Esophagus squamous epithelium (tissue), 5 donors: ENCODE measurements at regions not wholly inside any gene's neighbourhood (a gene's known extent, or its start where the extent isn't known, plus 50 kb on each side); places are given as distances from the start of the nearest gene placed in this dataset.
A peak's percentile ranks its signal among the peaks of the same experiment; 100 is the strongest.

Experiments used
- DNase-seq: peaks from one replicate; lab custom pipeline; 2025; lab: John Stamatoyannopoulos, UW
- H3K27ac ChIP-seq, 4 donors: fragments of 200-600 bp; sonication (generic); one replicate each; pipeline ENCODE4 v1.5.1; 2016 to 2019; ENCODE audit warnings: mild to moderate bottlenecking in 1 of 4
- H3K27me3 ChIP-seq, 4 donors: fragments of 200-600 bp; sonication (generic); 1 replicate in 3 of 4; 2 replicates in 1 of 4; pipeline versions ENCODE4 v1.5.1 to v1.6.0; 2017 to 2021; ENCODE audit warnings: antibody characterized with exemption in 1 of 4
- H3K36me3 ChIP-seq, 3 donors: fragments of 200-600 bp; sonication (generic); one replicate each; pipeline ENCODE4 v1.5.1; 2016 to 2019
- H3K4me1 ChIP-seq, 3 donors: fragments of 200-600 bp; sonication (generic); one replicate each; pipeline ENCODE4 v1.5.1; 2017 to 2019
- H3K4me3 ChIP-seq, 4 donors: fragments of 200-600 bp; sonication (generic); 1 replicate in 3 of 4; 2 replicates in 1 of 4; pipeline ENCODE4 v1.5.1; 2016 to 2019; ENCODE audit warnings: mild to moderate bottlenecking in 2 of 4, moderate library complexity in 1 of 4
- H3K9me3 ChIP-seq, 3 donors: fragments of 200-600 bp; sonication (generic); one replicate each; pipeline ENCODE4 v1.5.1; 2016 to 2019
- POLR2A ChIP-seq, 4 donors: fragments of 450-650 bp; IDR thresholded peaks; one replicate each; pipeline ENCODE4 v1.6.1; 2017; ENCODE audit warnings: antibody characterized with exemption in 4 of 4, mild to moderate bottlenecking in 4 of 4, moderate library complexity in 3 of 4
- WGBS, 2 donors: methylation state at CpG; one replicate each; pipeline ENCODE4 v1.1.5; 2018; 5-methylcytosine and 5-hydroxymethylcytosine counted together
- intact Hi-C: fragments of 100-400 bp; cut with DNase I; formaldehyde crosslinking; loops from one replicate; pipeline ENCODE4 v1.15.0; 2022
- TF ChIP-seq, protein P1 (sequence below), 6 experiments: fragments of 450-650 bp in 4 of 6; fragments of 200-600 bp in 2 of 6; sonication (generic) in 2 of 6; IDR thresholded peaks; one replicate each; pipeline ENCODE4 v1.5.1; 2016 to 2019; ENCODE audit warnings: antibody characterized with exemption in 6 of 6, mild to moderate bottlenecking in 4 of 6, moderate library complexity in 4 of 6
- donor health status: DM: yes; HTN: yes; CAD: no.

DNA sequence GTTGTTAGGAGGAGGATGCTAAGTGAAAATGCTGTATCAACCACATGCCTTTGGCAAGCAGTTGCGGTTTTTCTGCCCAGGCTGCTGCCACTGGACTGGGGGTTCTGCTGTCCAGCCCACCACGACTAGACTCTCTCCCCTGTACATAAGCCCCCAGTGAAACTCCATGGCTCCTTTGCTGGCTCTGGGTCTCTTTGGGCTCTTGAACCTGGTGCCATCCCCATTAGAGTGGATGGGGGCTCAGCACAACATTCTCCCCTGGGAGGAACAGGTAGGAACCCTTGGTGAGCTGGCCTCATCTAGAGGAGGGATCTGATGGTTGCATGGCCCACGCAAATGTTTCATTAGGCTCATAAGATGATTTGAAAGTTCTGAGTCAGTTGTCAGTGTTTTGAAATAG is 204.8 kb upstream of the KCNG1 start:
- TF ChIP-seq, protein P1, sequence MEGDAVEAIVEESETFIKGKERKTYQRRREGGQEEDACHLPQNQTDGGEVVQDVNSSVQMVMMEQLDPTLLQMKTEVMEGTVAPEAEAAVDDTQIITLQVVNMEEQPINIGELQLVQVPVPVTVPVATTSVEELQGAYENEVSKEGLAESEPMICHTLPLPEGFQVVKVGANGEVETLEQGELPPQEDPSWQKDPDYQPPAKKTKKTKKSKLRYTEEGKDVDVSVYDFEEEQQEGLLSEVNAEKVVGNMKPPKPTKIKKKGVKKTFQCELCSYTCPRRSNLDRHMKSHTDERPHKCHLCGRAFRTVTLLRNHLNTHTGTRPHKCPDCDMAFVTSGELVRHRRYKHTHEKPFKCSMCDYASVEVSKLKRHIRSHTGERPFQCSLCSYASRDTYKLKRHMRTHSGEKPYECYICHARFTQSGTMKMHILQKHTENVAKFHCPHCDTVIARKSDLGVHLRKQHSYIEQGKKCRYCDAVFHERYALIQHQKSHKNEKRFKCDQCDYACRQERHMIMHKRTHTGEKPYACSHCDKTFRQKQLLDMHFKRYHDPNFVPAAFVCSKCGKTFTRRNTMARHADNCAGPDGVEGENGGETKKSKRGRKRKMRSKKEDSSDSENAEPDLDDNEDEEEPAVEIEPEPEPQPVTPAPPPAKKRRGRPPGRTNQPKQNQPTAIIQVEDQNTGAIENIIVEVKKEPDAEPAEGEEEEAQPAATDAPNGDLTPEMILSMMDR (IDR thresholded peaks at IDR 0.05) = no peak
- no peak for TF ChIP-seq POLR2A (IDR thresholded peaks at IDR 0.05)
- no peak overlapping the region for H3K27ac ChIP-seq
- no peaks in the 10 kb centered on the region for H3K36me3 ChIP-seq
- no peak for DNase-seq
- H3K27me3 ChIP-seq = peaks cover 0 to 20% (median 0%) of the 10 kb centered on the region in 4 donors
- intact Hi-C loops = loop anchor here (10.0 kb wide), 1 partner anchor 77 kb away; no protein-coding TSS in a partner anchor
- no peak overlapping the region for H3K4me3 ChIP-seq
- H3K4me1 ChIP-seq = no peaks in the 10 kb centered on the region
- 79 to 84% methylated on average over 2 to 3 of the region's 3 CpGs for WGBS, 2 donors
- no peaks in the 10 kb centered on the region for H3K9me3 ChIP-seq

DNA sequence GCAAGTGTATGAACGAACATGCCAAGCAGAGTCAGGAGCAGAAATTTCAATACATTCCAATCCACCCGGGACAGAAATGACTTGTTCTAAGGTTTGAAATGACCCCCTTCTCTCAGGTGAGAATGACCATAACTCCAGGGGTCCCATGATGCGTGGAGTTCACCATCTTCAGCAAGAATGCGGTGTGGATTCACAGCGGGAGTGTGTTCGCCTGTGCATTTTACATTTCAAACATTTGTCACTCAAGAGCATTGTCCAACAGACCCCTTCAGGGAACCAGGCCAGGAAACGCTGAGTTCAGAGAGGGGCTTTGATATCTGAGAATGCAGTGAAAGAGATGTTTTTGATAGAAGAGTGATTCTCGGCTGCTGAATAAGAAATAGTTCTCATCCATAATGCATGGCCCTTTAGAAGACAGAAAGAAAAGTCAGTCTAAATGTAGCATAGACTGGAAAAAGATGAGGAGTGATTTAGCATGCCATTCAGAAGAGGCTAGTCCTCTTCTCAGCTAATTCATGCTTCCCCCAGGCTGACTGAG is 200.3 kb upstream of the KCNG1 start:
- intact Hi-C loops = loop anchor here (10.0 kb wide), 1 partner anchor 82 kb away; no protein-coding TSS in a partner anchor
- H3K4me1 ChIP-seq = peaks cover 0 to 18% (median 3%) of the 10 kb centered on the region in 3 donors
- H3K9me3 ChIP-seq = no peaks in the 10 kb centered on the region
- TF ChIP-seq POLR2A (IDR thresholded peaks at IDR 0.05) = no peak
- TF ChIP-seq, protein P1 (IDR thresholded peaks at IDR 0.05) = no peak
- no peak overlapping the region for H3K27ac ChIP-seq
- 34 to 65% methylated on average over 5 to 8 of the region's 8 CpGs for WGBS, 2 donors
- H3K4me3 ChIP-seq = no peak overlapping the region
- H3K27me3 ChIP-seq = peaks cover 0 to 40% (median 0%) of the 10 kb centered on the region in 4 donors
- H3K36me3 ChIP-seq = no peaks in the 10 kb centered on the region
- no peak for DNase-seq

- intact Hi-C loops = loop anchor here (10.0 kb wide), 1 partner anchor 83 kb away; no protein-coding TSS in a partner anchor
- peaks cover 0 to 53% (median 0%) of the 10 kb centered on the region in 4 donors for H3K27me3 ChIP-seq
- DNase-seq = no peak
- no peak overlapping the region for H3K4me3 ChIP-seq
- no peaks in the 10 kb centered on the region for H3K36me3 ChIP-seq
- peaks cover 0 to 18% (median 3%) of the 10 kb centered on the region in 3 donors for H3K4me1 ChIP-seq
- no peak for TF ChIP-seq POLR2A (IDR thresholded peaks at IDR 0.05)
- TF ChIP-seq, protein P1 (IDR thresholded peaks at IDR 0.05) = no peak
- H3K27ac ChIP-seq = peak overlapping the region in 3 of 4 donors; percentile 36 to 43 (median 40)
- H3K9me3 ChIP-seq = peaks cover 0 to 8% (median 5%) of the 10 kb centered on the region in 3 donors
- 19 to 24% methylated on average over 13 to 15 of the region's 15 CpGs for WGBS, 2 donors
Measured at GRCh38 chr20:51221791-51222408, 199.0 kb upstream of the KCNG1 start.

GRCh38 chr20:51221103-51221502 is 198.2 kb upstream of the KCNG1 start:
- intact Hi-C loops = loop anchor here (10.0 kb wide), 1 partner anchor 84 kb away; no protein-coding TSS in a partner anchor
- Histone ChIP-seq H3K4me1 (peaks cover 0 to 18% (median 3%) of the 10 kb centered on the region in 3 donors), H3K36me3 (no peaks in the 10 kb centered on the region), H3K4me3 (no peak overlapping the region), H3K9me3 (peaks cover 0 to 8% (median 5%) of the 10 kb centered on the region in 3 donors), H3K27me3 (peaks cover 0 to 56% (median 0%) of the 10 kb centered on the region in 4 donors), H3K27ac (no peak overlapping the region)
- no peak for DNase-seq
- WGBS, 2 donors = 93 to 98% methylated on average over 4 of the region's 4 CpGs
- TF ChIP-seq, protein P1 (IDR thresholded peaks at IDR 0.05) = no peak
- no peak for TF ChIP-seq POLR2A (IDR thresholded peaks at IDR 0.05)

DNA sequence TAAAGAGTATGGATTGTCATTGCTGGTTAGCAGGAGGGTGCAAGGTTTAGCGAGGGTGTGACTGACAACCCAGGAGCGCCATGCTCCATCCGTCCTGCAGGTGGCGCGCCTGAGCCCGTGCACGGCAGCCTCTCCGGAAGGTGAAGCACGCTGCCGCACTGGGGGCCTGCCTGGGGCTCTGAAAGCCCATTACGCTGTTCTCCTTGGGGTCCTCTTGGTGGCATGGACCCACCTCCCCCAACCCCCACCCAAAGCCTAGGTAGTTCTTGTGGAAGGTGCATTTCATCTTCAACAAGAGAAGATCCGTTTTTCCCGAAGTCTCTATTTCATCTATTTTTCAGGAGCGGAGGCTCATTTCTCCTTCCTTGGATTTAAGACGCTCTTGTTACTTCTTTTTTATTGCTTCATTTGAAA is 197.4 kb upstream of the KCNG1 start:
- TF ChIP-seq, protein P1 (IDR thresholded peaks at IDR 0.05) = peak; percentile 54 to 84 (median 73)
- no peak for TF ChIP-seq POLR2A (IDR thresholded peaks at IDR 0.05)
- intact Hi-C loops = loop anchor here (10.0 kb wide), 1 partner anchor 85 kb away; no protein-coding TSS in a partner anchor
- H3K9me3 ChIP-seq = peaks cover 0 to 8% (median 5%) of the 10 kb centered on the region in 3 donors
- H3K27me3 ChIP-seq = peaks cover 0 to 56% (median 0%) of the 10 kb centered on the region in 4 donors
- H3K4me1 ChIP-seq = peaks cover 0 to 18% (median 3%) of the 10 kb centered on the region in 3 donors
- H3K27ac ChIP-seq = no peak overlapping the region
- no peak for DNase-seq
- H3K36me3 ChIP-seq = no peaks in the 10 kb centered on the region
- 28 to 30% methylated on average over 12 to 15 of the region's 15 CpGs for WGBS, 2 donors
- no peak overlapping the region for H3K4me3 ChIP-seq
